ENCODE measurements at regions not wholly inside any gene's neighbourhood (a gene's known extent, or its start where the extent isn't known, plus 50 kb on each side); places are given as distances from the start of the nearest gene placed in this dataset.

DNA sequence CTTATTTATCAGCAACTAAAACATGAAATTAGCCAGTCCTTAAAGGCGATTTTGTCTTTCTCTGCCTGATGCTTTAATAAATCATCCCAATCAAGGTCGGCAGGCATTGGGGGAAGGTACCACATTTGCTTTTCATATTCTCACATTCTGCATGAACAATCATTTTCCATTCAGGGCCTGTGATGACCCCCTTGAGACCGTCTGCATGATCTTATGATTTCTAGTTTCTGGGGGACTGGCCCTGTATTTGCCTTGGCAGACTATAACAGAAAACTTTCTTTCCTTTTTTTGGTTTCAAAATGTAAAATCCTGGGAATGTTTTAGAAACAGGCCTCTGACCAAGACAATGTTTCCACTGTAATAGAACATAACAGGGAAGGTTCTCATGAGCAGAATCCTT is 296.8 kb downstream of the IDS start:
- peaks cover 0 to 3% of the 10 kb centered on the region in 2 experiments for H3K27me3 ChIP-seq (ENCODE audit: control insufficient read depth in 1 of 2, insufficient read depth in 2 of 2, low read length in 2 of 2)
- no peaks in the 10 kb centered on the region for H3K9me3 ChIP-seq (ENCODE audit: control insufficient read depth in 1 of 2, insufficient read depth in 1 of 2, low read length in 2 of 2)
- ChIA-PET POLR2A (no interaction called here), CTCF (no interaction called here)
- Mint-ChIP-seq H3K36me3 (ENCODE audit: low read depth) (no peaks in the 10 kb centered on the region), H3K4me1 (ENCODE audit: low read depth) (no peaks in the 10 kb centered on the region), H3K4me3 (no peak overlapping the region), H3K9me3 (no peaks in the 10 kb centered on the region), H3K27ac (no peak overlapping the region), H3K27me3 (no peaks in the 10 kb centered on the region)
- TF ChIP-seq, protein P1, sequence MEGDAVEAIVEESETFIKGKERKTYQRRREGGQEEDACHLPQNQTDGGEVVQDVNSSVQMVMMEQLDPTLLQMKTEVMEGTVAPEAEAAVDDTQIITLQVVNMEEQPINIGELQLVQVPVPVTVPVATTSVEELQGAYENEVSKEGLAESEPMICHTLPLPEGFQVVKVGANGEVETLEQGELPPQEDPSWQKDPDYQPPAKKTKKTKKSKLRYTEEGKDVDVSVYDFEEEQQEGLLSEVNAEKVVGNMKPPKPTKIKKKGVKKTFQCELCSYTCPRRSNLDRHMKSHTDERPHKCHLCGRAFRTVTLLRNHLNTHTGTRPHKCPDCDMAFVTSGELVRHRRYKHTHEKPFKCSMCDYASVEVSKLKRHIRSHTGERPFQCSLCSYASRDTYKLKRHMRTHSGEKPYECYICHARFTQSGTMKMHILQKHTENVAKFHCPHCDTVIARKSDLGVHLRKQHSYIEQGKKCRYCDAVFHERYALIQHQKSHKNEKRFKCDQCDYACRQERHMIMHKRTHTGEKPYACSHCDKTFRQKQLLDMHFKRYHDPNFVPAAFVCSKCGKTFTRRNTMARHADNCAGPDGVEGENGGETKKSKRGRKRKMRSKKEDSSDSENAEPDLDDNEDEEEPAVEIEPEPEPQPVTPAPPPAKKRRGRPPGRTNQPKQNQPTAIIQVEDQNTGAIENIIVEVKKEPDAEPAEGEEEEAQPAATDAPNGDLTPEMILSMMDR (IDR thresholded peaks at IDR 0.05), result no peak
- intact Hi-C loops (cut with DNase I, micrococcal nuclease), result no loop called here
- no peak for ATAC-seq (ENCODE audit: poor library complexity)
- no peak for DNase-seq
- H3K4me1 ChIP-seq (ENCODE audit: insufficient read depth, low read length), result no peaks in the 10 kb centered on the region
- no peak overlapping the region for H3K27ac ChIP-seq (ENCODE audit: low read depth in 1 of 2, low read length in 2 of 2)
- no peak overlapping the region for H3K4me3 ChIP-seq (ENCODE audit: low read length)
- H3K36me3 ChIP-seq (ENCODE audit: insufficient read depth, low read length), result no peaks in the 10 kb centered on the region

DNA sequence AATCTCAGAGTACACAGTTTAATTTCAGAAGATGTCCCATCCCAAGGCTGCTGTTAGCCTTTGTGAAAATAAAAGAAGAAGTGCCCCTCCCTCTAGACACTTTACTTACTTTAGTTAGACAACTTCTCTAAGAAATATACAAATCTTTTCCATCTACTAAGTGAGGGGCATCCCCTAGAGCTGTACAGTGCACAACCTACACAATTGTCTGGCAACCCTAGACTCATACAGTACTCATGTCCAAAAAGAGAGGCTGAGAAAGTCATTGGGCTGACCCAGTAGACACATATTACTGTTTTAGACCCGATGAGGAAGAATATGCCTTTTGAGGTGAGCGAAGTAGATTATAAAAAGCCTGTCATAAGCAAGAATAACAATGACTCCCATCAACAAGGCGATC is 297.6 kb downstream of the IDS start:
- ATAC-seq (ENCODE audit: poor library complexity) (no peak), DNase-seq (no peak)
- ChIA-PET POLR2A (no interaction called here), CTCF (no interaction called here)
- Histone ChIP-seq H3K4me1 (ENCODE audit: insufficient read depth, low read length) (no peaks in the 10 kb centered on the region), H3K4me3 (ENCODE audit: low read length) (no peak overlapping the region), H3K27ac (ENCODE audit: low read depth in 1 of 2, low read length in 2 of 2) (no peak overlapping the region), H3K36me3 (ENCODE audit: insufficient read depth, low read length) (no peaks in the 10 kb centered on the region), H3K9me3 (ENCODE audit: control insufficient read depth in 1 of 2, insufficient read depth in 1 of 2, low read length in 2 of 2) (no peaks in the 10 kb centered on the region), H3K27me3 (ENCODE audit: control insufficient read depth in 1 of 2, insufficient read depth in 2 of 2, low read length in 2 of 2) (peaks cover 0 to 3% of the 10 kb centered on the region in 2 experiments)
- TF ChIP-seq, protein P1 (IDR thresholded peaks at IDR 0.05), result no peak
- intact Hi-C loops (cut with DNase I, micrococcal nuclease), result no loop called here
- no peaks in the 10 kb centered on the region for H3K4me1 Mint-ChIP-seq (ENCODE audit: low read depth)
- H3K9me3 Mint-ChIP-seq, result no peaks in the 10 kb centered on the region
- H3K4me3 Mint-ChIP-seq, result no peak overlapping the region
- H3K36me3 Mint-ChIP-seq (ENCODE audit: low read depth), result no peaks in the 10 kb centered on the region
- no peak overlapping the region for H3K27ac Mint-ChIP-seq
- no peaks in the 10 kb centered on the region for H3K27me3 Mint-ChIP-seq

DNA sequence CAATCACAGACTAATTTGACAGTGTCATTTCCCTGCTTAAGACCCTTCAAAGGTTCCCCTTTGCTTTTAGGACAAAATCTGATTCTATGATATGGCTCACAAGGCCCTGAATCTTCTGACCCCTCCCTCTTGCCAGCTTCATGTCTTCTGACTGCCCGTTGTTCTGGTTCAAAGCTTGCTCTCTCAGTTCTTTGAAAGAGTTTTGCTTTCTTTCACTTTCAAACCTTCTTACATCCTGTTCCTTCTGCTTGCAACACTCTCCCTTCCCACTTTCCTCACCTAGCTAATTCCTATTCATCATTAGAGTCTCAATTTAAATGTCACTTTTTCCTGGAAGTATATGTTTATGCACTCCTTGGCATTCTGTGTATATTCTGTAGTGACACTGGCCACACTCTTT is 299.2 kb downstream of the IDS start:
- no peaks in the 10 kb centered on the region for H3K4me1 Mint-ChIP-seq (ENCODE audit: low read depth)
- POLR2A ChIA-PET, result no interaction called here
- ATAC-seq (ENCODE audit: poor library complexity) (no peak), DNase-seq (no peak)
- H3K4me1 ChIP-seq (ENCODE audit: insufficient read depth, low read length), result no peaks in the 10 kb centered on the region
- H3K27me3 Mint-ChIP-seq, result no peaks in the 10 kb centered on the region
- peaks cover 0 to 3% of the 10 kb centered on the region in 2 experiments for H3K27me3 ChIP-seq (ENCODE audit: control insufficient read depth in 1 of 2, insufficient read depth in 2 of 2, low read length in 2 of 2)
- H3K27ac ChIP-seq (ENCODE audit: low read depth in 1 of 2, low read length in 2 of 2), result no peak overlapping the region
- no peak overlapping the region for H3K4me3 Mint-ChIP-seq
- no peaks in the 10 kb centered on the region for H3K36me3 ChIP-seq (ENCODE audit: insufficient read depth, low read length)
- CTCF ChIA-PET, result no interaction called here
- no peaks in the 10 kb centered on the region for H3K9me3 Mint-ChIP-seq
- intact Hi-C loops (cut with DNase I, micrococcal nuclease), result no loop called here
- TF ChIP-seq, protein P1 (IDR thresholded peaks at IDR 0.05), result no peak
- no peak overlapping the region for H3K4me3 ChIP-seq (ENCODE audit: low read length)
- no peak overlapping the region for H3K27ac Mint-ChIP-seq
- H3K36me3 Mint-ChIP-seq (ENCODE audit: low read depth), result no peaks in the 10 kb centered on the region
- no peaks in the 10 kb centered on the region for H3K9me3 ChIP-seq (ENCODE audit: control insufficient read depth in 1 of 2, insufficient read depth in 1 of 2, low read length in 2 of 2)
